ENCODE measurements at regions not wholly inside any gene's neighbourhood (a gene's known extent, or its start where the extent isn't known, plus 50 kb on each side); places are given as distances from the start of the nearest gene placed in this dataset.

- intact Hi-C loops (cut with DNase I; ENCODE audit: low total_unique reads): no loop called here
- Histone ChIP-seq H3K27me3 (no peaks in the 10 kb centered on the region), H3K4me1 (no peaks in the 10 kb centered on the region), H3K9me3 (no peaks in the 10 kb centered on the region), H3K36me3 (no peaks in the 10 kb centered on the region), H3K27ac (no peak overlapping the region), H3K4me3 (no peak overlapping the region)
- no peak for DNase-seq (ENCODE audit: low spot score in 2 of 2)
- TF ChIP-seq POLR2A (IDR thresholded peaks at IDR 0.05): no peak
- no peak for TF ChIP-seq POLR2AphosphoS5 (IDR thresholded peaks at IDR 0.05)
- TF ChIP-seq CTCF (IDR thresholded peaks at IDR 0.05): no peak
Measured at GRCh38 chr6:819122-819521, 126.2 kb upstream of the EXOC2 start.

GRCh38 chr6:818196-818595 lies 125.3 kb upstream of the EXOC2 start:
- H3K4me1 ChIP-seq: no peaks in the 10 kb centered on the region
- H3K27ac ChIP-seq: no peak overlapping the region
- H3K36me3 ChIP-seq: no peaks in the 10 kb centered on the region
- H3K9me3 ChIP-seq: no peaks in the 10 kb centered on the region
- H3K4me3 ChIP-seq: no peak overlapping the region
- DNase-seq (ENCODE audit: low spot score in 2 of 2): no peak
- intact Hi-C loops (cut with DNase I; ENCODE audit: low total_unique reads): no loop called here
- TF ChIP-seq POLR2AphosphoS5 (IDR thresholded peaks at IDR 0.05) (no peak), CTCF (IDR thresholded peaks at IDR 0.05) (no peak), POLR2A (IDR thresholded peaks at IDR 0.05) (no peak)
- H3K27me3 ChIP-seq: no peaks in the 10 kb centered on the region

- intact Hi-C loops (cut with DNase I; ENCODE audit: low total_unique reads): no loop called here
- Histone ChIP-seq H3K27me3 (no peaks in the 10 kb centered on the region), H3K4me1 (no peaks in the 10 kb centered on the region), H3K9me3 (no peaks in the 10 kb centered on the region), H3K4me3 (no peak overlapping the region), H3K27ac (no peak overlapping the region), H3K36me3 (no peaks in the 10 kb centered on the region)
- no peak for DNase-seq (ENCODE audit: low spot score in 2 of 2)
- TF ChIP-seq POLR2AphosphoS5 (IDR thresholded peaks at IDR 0.05) (no peak), POLR2A (IDR thresholded peaks at IDR 0.05) (no peak), CTCF (IDR thresholded peaks at IDR 0.05) (no peak)
Measured at GRCh38 chr6:816510-817084, 123.7 kb upstream of the EXOC2 start.

- DNase-seq (ENCODE audit: low spot score in 2 of 2): no peak
- intact Hi-C loops (cut with DNase I; ENCODE audit: low total_unique reads): no loop called here
- no peaks in the 10 kb centered on the region for H3K36me3 ChIP-seq
- no peaks in the 10 kb centered on the region for H3K27me3 ChIP-seq
- no peak overlapping the region for H3K4me3 ChIP-seq
- H3K4me1 ChIP-seq: no peaks in the 10 kb centered on the region
- no peaks in the 10 kb centered on the region for H3K9me3 ChIP-seq
- TF ChIP-seq POLR2AphosphoS5 (IDR thresholded peaks at IDR 0.05): no peak
- no peak for TF ChIP-seq POLR2A (IDR thresholded peaks at IDR 0.05)
- no peak for TF ChIP-seq CTCF (IDR thresholded peaks at IDR 0.05)
- H3K27ac ChIP-seq: no peak overlapping the region
Measured at GRCh38 chr6:815348-815738, 122.4 kb upstream of the EXOC2 start.

- intact Hi-C loops (cut with DNase I; ENCODE audit: low total_unique reads): no loop called here
- no peak for DNase-seq (ENCODE audit: low spot score in 2 of 2)
- no peaks in the 10 kb centered on the region for H3K27me3 ChIP-seq
- no peak overlapping the region for H3K4me3 ChIP-seq
- no peak overlapping the region for H3K27ac ChIP-seq
- H3K36me3 ChIP-seq: no peaks in the 10 kb centered on the region
- no peaks in the 10 kb centered on the region for H3K9me3 ChIP-seq
- TF ChIP-seq POLR2AphosphoS5 (IDR thresholded peaks at IDR 0.05) (no peak), POLR2A (IDR thresholded peaks at IDR 0.05) (no peak), CTCF (IDR thresholded peaks at IDR 0.05) (no peak)
- H3K4me1 ChIP-seq: no peaks in the 10 kb centered on the region
Measured at GRCh38 chr6:814378-815347, 121.7 kb upstream of the EXOC2 start.

Data from breast epithelium (tissue), 4 donors.